A673 (cell line): ENCODE measurements at regions not wholly inside any gene's neighbourhood (a gene's known extent, or its start where the extent isn't known, plus 50 kb on each side); places are given as distances from the start of the nearest gene placed in this dataset.

ENCODE experiments used
- CTCF ChIP-seq: fragments of 300-800, 200-600 bp; sonication (generic); conservative IDR thresholded peaks from 2 replicates; pipeline ENCODE4 v1.5.1; 2017; ENCODE audit warnings: low read depth, mild to moderate bottlenecking, antibody characterized with exemption, low read length, moderate library complexity, mixed read lengths
- EZH2 ChIP-seq: fragments of 200-600 bp; sonication (generic); IDR thresholded peaks from 2 replicates; pipeline ENCODE4 v1.6.1; 2017; ENCODE audit warnings: borderline replicate concordance, low read depth, mild to moderate bottlenecking, mixed read lengths, antibody characterized with exemption, low read length; ENCODE audit not compliant: poor library complexity, severe bottlenecking

DNA sequence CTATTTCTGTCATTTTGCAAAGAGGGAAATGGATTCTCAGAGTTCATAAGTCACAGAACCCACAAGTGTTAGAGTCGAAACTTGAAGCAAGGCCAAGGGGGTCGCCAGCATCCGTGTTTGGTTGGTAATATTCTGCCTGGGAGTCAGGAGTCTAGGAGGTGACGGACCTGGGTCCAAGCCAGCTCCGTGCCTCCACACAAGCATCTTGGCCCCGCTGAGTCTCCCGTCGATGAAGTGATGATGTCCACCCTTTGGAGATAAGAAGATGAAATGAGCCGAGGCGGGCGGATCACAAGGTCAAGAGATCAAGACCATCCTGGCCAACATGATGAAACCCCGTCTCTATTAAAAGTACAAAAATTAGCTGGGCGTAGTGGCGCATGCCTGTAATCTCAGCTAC is 53.2 kb upstream of the TNRC6C start:
- TF ChIP-seq CTCF: no peak
- no peak for TF ChIP-seq EZH2
